PC-3 (cell line): ENCODE measurements at regions not wholly inside any gene's neighbourhood (a gene's known extent, or its start where the extent isn't known, plus 50 kb on each side); places are given as distances from the start of the nearest gene placed in this dataset.

Experiments used
- ATAC-seq: fragments of 200-7000 bp; cut with Tn5 transposase; 2 replicates; pipeline ENCODE4 v1.9.1; 2020; ENCODE audit warnings: mild to moderate bottlenecking, moderate library complexity
- BruUV-seq: library from RNA; stranded (reverse); fragments of 400-500 nt; replicated peaks from 2 replicates; lab custom pipeline; 2021; lab: Mats Ljungman, UMichigan
- CTCF ChIA-PET: fragments of 300-600 bp; sonication (Branson Sonifier 250); formaldehyde crosslinking; loops from one replicate; lab custom pipeline; 2022; ENCODE audit warnings: antibody characterized with exemption; lab: Charles Lee
- POLR2A ChIA-PET: fragments of 300-600 bp; sonication (Branson Sonifier 250); formaldehyde crosslinking; loops from one replicate; lab custom pipeline; 2022; ENCODE audit warnings: antibody characterized with exemption; ENCODE audit not compliant: unreplicated experiment; lab: Charles Lee
- DNase-seq: peaks from one replicate; pipeline ENCODE4 v3.0.0-alpha.2; 2015
- H2AFZ ChIP-seq: fragments of 300-600 bp; sonication (generic); 2 replicates; pipeline ENCODE4 v1.6.0; 2016; ENCODE audit warnings: antibody characterized with exemption, low read length
- H3F3A ChIP-seq: fragments of 300-600 bp; sonication (generic); one replicate; pipeline ENCODE4 v1.6.0; 2017; ENCODE audit warnings: antibody characterized with exemption, low read length, control low read depth, mild to moderate bottlenecking; ENCODE audit not compliant: unreplicated experiment
- H3K27ac ChIP-seq: fragments of 300-600 bp; sonication (generic); 2 replicates; pipeline ENCODE4 v1.5.1; 2016; ENCODE audit warnings: mild to moderate bottlenecking, low read length
- H3K27me3 ChIP-seq: fragments of 300-600 bp; sonication (generic); 2 replicates; pipeline ENCODE4 v1.6.1; 2016; ENCODE audit warnings: low read length, mixed read lengths
- H3K36me3 ChIP-seq: fragments of 300-600 bp; sonication (generic); 2 replicates; pipeline ENCODE4 v1.6.1; 2016; ENCODE audit warnings: low read depth, mixed run types, low read length, mixed read lengths
- H3K4me1 ChIP-seq: fragments of 300-600 bp; sonication (generic); 2 replicates; pipeline ENCODE4 v1.5.1; 2016; ENCODE audit warnings: low read length; ENCODE audit not compliant: insufficient read depth
- H3K4me2 ChIP-seq: fragments of 300-600 bp; sonication (generic); 2 replicates; pipeline ENCODE4 v1.6.0; 2016; ENCODE audit warnings: low read length
- H3K4me3 ChIP-seq: fragments of 300-600 bp; sonication (generic); 2 replicates; pipeline ENCODE4 v1.5.1; 2016; ENCODE audit warnings: mild to moderate bottlenecking, low read length, mixed read lengths
- H3K79me2 ChIP-seq: fragments of 300-600 bp; sonication (generic); 2 replicates; pipeline ENCODE4 v1.6.1; 2017; ENCODE audit warnings: low read length, mixed read lengths
- H3K9ac ChIP-seq: fragments of 300-600 bp; sonication (generic); 2 replicates; pipeline ENCODE4 v1.6.0; 2016; ENCODE audit warnings: mild to moderate bottlenecking, low read length
- H3K9me2 ChIP-seq: fragments of 300-600 bp; sonication (generic); replicated peaks from 2 replicates; pipeline ENCODE4 v1.6.1; 2016; ENCODE audit warnings: mixed run types, low read length, mixed read lengths
- H3K9me3 ChIP-seq: fragments of 300-600 bp; sonication (generic); 2 replicates; pipeline ENCODE4 v1.6.1; 2016; ENCODE audit warnings: low read length, mixed read lengths
- H4K20me1 ChIP-seq: fragments of 300-600 bp; sonication (generic); 2 replicates; pipeline ENCODE4 v1.6.1; 2016; ENCODE audit warnings: low read length, mixed read lengths
- EZH2 ChIP-seq: fragments of 300-600 bp; sonication (generic); IDR thresholded peaks from one replicate; pipeline ENCODE4 v1.6.1; 2017; ENCODE audit warnings: antibody characterized with exemption, mild to moderate bottlenecking, low read length; ENCODE audit not compliant: unreplicated experiment
- EZH2phosphoT487 ChIP-seq: fragments of 300-600 bp; sonication (generic); IDR thresholded peaks from 2 replicates; pipeline ENCODE4 v1.6.1; 2018; ENCODE audit warnings: mild to moderate bottlenecking, antibody characterized with exemption, low read length, borderline replicate concordance
- intact Hi-C: fragments of 100-400 bp; cut with micrococcal nuclease; formaldehyde crosslinking; loops from 2 replicates; pipeline ENCODE4 v1.9.0; 2023
- TF ChIP-seq, protein P1 (sequence below): fragments of 300-600 bp; sonication (generic); conservative IDR thresholded peaks from 2 replicates; pipeline ENCODE4 v1.5.1; 2017; ENCODE audit warnings: antibody characterized with exemption, low read depth, mild to moderate bottlenecking, low read length

- ATAC-seq (no peak), DNase-seq (no peak)
- Histone ChIP-seq H3K4me1 (peaks cover 96% of the 10 kb centered on the region), H3K9me2 (no peaks in the 10 kb centered on the region), H3K79me2 (peaks cover 12% of the 10 kb centered on the region; the same call in 1 of the 2 replicates), H3K4me3 (no peak overlapping the region; the same call in 1 of the 2 replicates), H3K27ac (peak overlapping the region; percentile 98), H3K9me3 (no peaks in the 10 kb centered on the region), H3K4me2 (peak overlapping the region; percentile 76), H2AFZ (peak overlapping the region; percentile 23; the same call in 1 of the 2 replicates), H3F3A (no peaks in the 10 kb centered on the region), H3K27me3 (no peaks in the 10 kb centered on the region), H3K9ac (peak overlapping the region; percentile 71), H4K20me1 (no peaks in the 10 kb centered on the region), H3K36me3 (no peaks in the 10 kb centered on the region)
- intact Hi-C loops = loop anchor here (1.0 to 5.0 kb wide), 2 partner anchors 33 to 83 kb away; partner anchors contain the start of gene RIPK4
- ChIA-PET CTCF (interaction anchor here (1.1 kb wide), 1 partner anchor 53 kb away, joined by 7 read pairs; no protein-coding TSS in a partner anchor), POLR2A (interaction anchor here (1.0 kb wide), 1 partner anchor 49 kb away, joined by 6 read pairs; no protein-coding TSS in a partner anchor)
- BruUV-seq = no TSS peak
- no peak for TF ChIP-seq EZH2phosphoT487
- TF ChIP-seq EZH2 = no peak
Measured at GRCh38 chr21:41683815-41684214, 83.0 kb downstream of the RIPK4 start.

- peaks cover 100% of the 10 kb centered on the region for H3K4me1 ChIP-seq
- H3K4me2 ChIP-seq = peak overlapping the region; percentile 15
- H2AFZ ChIP-seq = no peak overlapping the region
- peak overlapping the region; percentile 71; the same call in 1 of the 2 replicates for H3K9ac ChIP-seq
- H3K79me2 ChIP-seq = peaks cover 12% of the 10 kb centered on the region; the same call in 1 of the 2 replicates
- no peaks in the 10 kb centered on the region for H3K36me3 ChIP-seq
- no peaks in the 10 kb centered on the region for H4K20me1 ChIP-seq
- no TSS peak for BruUV-seq
- H3K9me3 ChIP-seq = no peaks in the 10 kb centered on the region
- no peaks in the 10 kb centered on the region for H3K27me3 ChIP-seq
- peak overlapping the region; percentile 98 for H3K27ac ChIP-seq
- DNase-seq (no peak), ATAC-seq (no peak)
- TF ChIP-seq, protein P1, sequence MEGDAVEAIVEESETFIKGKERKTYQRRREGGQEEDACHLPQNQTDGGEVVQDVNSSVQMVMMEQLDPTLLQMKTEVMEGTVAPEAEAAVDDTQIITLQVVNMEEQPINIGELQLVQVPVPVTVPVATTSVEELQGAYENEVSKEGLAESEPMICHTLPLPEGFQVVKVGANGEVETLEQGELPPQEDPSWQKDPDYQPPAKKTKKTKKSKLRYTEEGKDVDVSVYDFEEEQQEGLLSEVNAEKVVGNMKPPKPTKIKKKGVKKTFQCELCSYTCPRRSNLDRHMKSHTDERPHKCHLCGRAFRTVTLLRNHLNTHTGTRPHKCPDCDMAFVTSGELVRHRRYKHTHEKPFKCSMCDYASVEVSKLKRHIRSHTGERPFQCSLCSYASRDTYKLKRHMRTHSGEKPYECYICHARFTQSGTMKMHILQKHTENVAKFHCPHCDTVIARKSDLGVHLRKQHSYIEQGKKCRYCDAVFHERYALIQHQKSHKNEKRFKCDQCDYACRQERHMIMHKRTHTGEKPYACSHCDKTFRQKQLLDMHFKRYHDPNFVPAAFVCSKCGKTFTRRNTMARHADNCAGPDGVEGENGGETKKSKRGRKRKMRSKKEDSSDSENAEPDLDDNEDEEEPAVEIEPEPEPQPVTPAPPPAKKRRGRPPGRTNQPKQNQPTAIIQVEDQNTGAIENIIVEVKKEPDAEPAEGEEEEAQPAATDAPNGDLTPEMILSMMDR = no peak
- TF ChIP-seq EZH2phosphoT487 (no peak), EZH2 (no peak)
- no peaks in the 10 kb centered on the region for H3K9me2 ChIP-seq
- intact Hi-C loops = loop anchor here (5.0 kb wide), 1 partner anchor 35 kb away; no protein-coding TSS in a partner anchor
- CTCF ChIA-PET = interaction anchor here (0.6 kb wide), 1 partner anchor 66 kb away, joined by 3 read pairs; no protein-coding TSS in a partner anchor
- no peak overlapping the region for H3K4me3 ChIP-seq
- POLR2A ChIA-PET = no interaction called here
- H3F3A ChIP-seq = peaks cover 7% of the 10 kb centered on the region
Measured at GRCh38 chr21:41682719-41683179, 84.1 kb downstream of the RIPK4 start.

- Histone ChIP-seq H3K27me3 (no peaks in the 10 kb centered on the region), H3K4me1 (peaks cover 100% of the 10 kb centered on the region), H3K79me2 (peaks cover 12% of the 10 kb centered on the region; the same call in 1 of the 2 replicates), H3F3A (peaks cover 12% of the 10 kb centered on the region), H3K4me2 (peak overlapping the region; percentile 72), H3K27ac (peak overlapping the region; percentile 98), H3K4me3 (no peak overlapping the region), H3K9me3 (no peaks in the 10 kb centered on the region), H2AFZ (no peak overlapping the region), H3K36me3 (no peaks in the 10 kb centered on the region), H4K20me1 (no peaks in the 10 kb centered on the region), H3K9ac (peak overlapping the region; percentile 58), H3K9me2 (no peaks in the 10 kb centered on the region)
- intact Hi-C loops = loop anchor here (5.0 kb wide), 1 partner anchor 35 kb away; no protein-coding TSS in a partner anchor
- ATAC-seq = no peak
- DNase-seq = peak; percentile 89
- POLR2A ChIA-PET = no interaction called here
- no TSS peak for BruUV-seq
- CTCF ChIA-PET = no interaction called here
- TF ChIP-seq EZH2 = no peak
- TF ChIP-seq, protein P1 = no peak
- no peak for TF ChIP-seq EZH2phosphoT487
Measured at GRCh38 chr21:41681939-41682718, 84.7 kb downstream of the RIPK4 start.
